HG03103 (cell line): ENCODE measurements at regions not wholly inside any gene's neighbourhood (a gene's known extent, or its start where the extent isn't known, plus 50 kb on each side); places are given as distances from the start of the nearest gene placed in this dataset.
A peak's percentile ranks its signal among the peaks of the same experiment; 100 is the strongest.
"Not testable (repeated sequence)": the region's sequence is repeated elsewhere in the genome, so short reads cannot be mapped to it uniquely, and the experiment has no call there.

ENCODE experiments used
- ATAC-seq: cut with Tn5 transposase; IDR thresholded peaks from one replicate; pipeline ENCODE4 v1.9.1; 2021; ENCODE audit warnings: low read depth; ENCODE audit not compliant: unreplicated experiment

GRCh38 chr10:26621243-26621888 lies 76.1 kb upstream of the PDSS1 start:
- no peak for ATAC-seq

- ATAC-seq, result peak; percentile 68
These were observed 75.4 kb upstream of the PDSS1 start for GRCh38 chr10:26621889-26622711.

- no peak for ATAC-seq
These were observed 74.6 kb upstream of the PDSS1 start for GRCh38 chr10:26622891-26623290.

GRCh38 chr10:26624006-26624405 lies 73.5 kb upstream of the PDSS1 start:
- no peak for ATAC-seq

GRCh38 chr10:26626066-26626465 lies 71.4 kb upstream of the PDSS1 start:
- ATAC-seq, result no peak

GRCh38 chr10:26627324-26627723 lies 70.2 kb upstream of the PDSS1 start:
- no peak for ATAC-seq

GRCh38 chr10:26628395-26628794 lies 69.1 kb upstream of the PDSS1 start:
- peak; percentile 82 for ATAC-seq

GRCh38 chr10:26632171-26632570 lies 65.3 kb upstream of the PDSS1 start:
- not testable (repeated sequence) for ATAC-seq

GRCh38 chr10:26634111-26634510 lies 63.4 kb upstream of the PDSS1 start:
- not testable (repeated sequence) for ATAC-seq

GRCh38 chr10:26637521-26638275 lies 59.8 kb upstream of the PDSS1 start:
- no peak for ATAC-seq

GRCh38 chr10:26640391-26640790 lies 57.1 kb upstream of the PDSS1 start:
- ATAC-seq, result no peak

GRCh38 chr10:26642896-26643653 lies 54.4 kb upstream of the PDSS1 start:
- no peak for ATAC-seq

GRCh38 chr10:26647602-26648244 lies 49.8 kb upstream of the PDSS1 start:
- no peak for ATAC-seq
